Astrocyte (in vitro differentiated cells and primary cell): ENCODE measurements at regions not wholly inside any gene's neighbourhood (a gene's known extent, or its start where the extent isn't known, plus 50 kb on each side); places are given as distances from the start of the nearest gene placed in this dataset.

Source experiments
- DNase-seq: peaks from one replicate; pipeline ENCODE4 v3.0.0-alpha.2; 2010; ENCODE audit warnings: low read depth
- FAIRE-seq: peaks from 2 replicates; lab custom pipeline; 2011; peaks lifted over from hg19 to GRCh38; lab: Jason Lieb, UNC
- H2AFZ ChIP-seq: 2 replicates; pipeline ENCODE4 v1.6.0; 2012; ENCODE audit warnings: low read depth, low read length, inconsistent platforms
- H3K27ac ChIP-seq: 2 replicates; pipeline ENCODE4 v1.5.1; 2011; ENCODE audit warnings: low read depth, low read length, inconsistent platforms
- H3K27me3 ChIP-seq: 2 replicates; pipeline ENCODE4 v1.6.0; 2011; ENCODE audit warnings: low read length, inconsistent platforms; ENCODE audit not compliant: insufficient read depth
- H3K36me3 ChIP-seq: 2 replicates; pipeline ENCODE4 v1.5.1; 2011; ENCODE audit warnings: low read length, inconsistent platforms; ENCODE audit not compliant: insufficient read depth
- H3K4me1 ChIP-seq: 2 replicates; pipeline ENCODE4 v1.5.1; 2011; ENCODE audit warnings: low read length, inconsistent platforms; ENCODE audit not compliant: insufficient read depth
- H3K4me2 ChIP-seq: 2 replicates; pipeline ENCODE4 v1.6.0; 2012; ENCODE audit warnings: low read length, inconsistent platforms
- H3K4me3 ChIP-seq: 2 replicates; pipeline ENCODE4 v1.5.1; 2011; ENCODE audit warnings: low read depth, mild to moderate bottlenecking, low read length, inconsistent platforms; ENCODE audit not compliant: insufficient read depth
- H3K79me2 ChIP-seq: 2 replicates; pipeline ENCODE4 v1.6.0; 2012; ENCODE audit warnings: mild to moderate bottlenecking, low read length, inconsistent platforms; ENCODE audit not compliant: insufficient read depth
- H3K9ac ChIP-seq: 2 replicates; pipeline ENCODE4 v1.6.0; 2012; ENCODE audit warnings: mild to moderate bottlenecking, low read length, inconsistent platforms
- H3K9me3 ChIP-seq: 2 replicates; pipeline ENCODE4 v1.5.1; 2012; ENCODE audit warnings: low read depth, mild to moderate bottlenecking, low read length, inconsistent platforms; ENCODE audit not compliant: insufficient read depth
- H4K20me1 ChIP-seq: 2 replicates; pipeline ENCODE4 v1.6.0; 2012; ENCODE audit warnings: low read length, inconsistent platforms; ENCODE audit not compliant: insufficient read depth
- H3K27ac Mint-ChIP-seq: one replicate; pipeline ENCODE4 v1.8.0; 2021; ENCODE audit warnings: mild to moderate bottlenecking, mixed read lengths; ENCODE audit not compliant: unreplicated experiment
- H3K27me3 Mint-ChIP-seq: one replicate; pipeline ENCODE4 v1.8.0; 2021; ENCODE audit warnings: low read depth, mixed read lengths; ENCODE audit not compliant: unreplicated experiment
- H3K36me3 Mint-ChIP-seq: one replicate; pipeline ENCODE4 v1.8.0; 2021; ENCODE audit warnings: low read depth, mixed read lengths; ENCODE audit not compliant: unreplicated experiment
- H3K4me1 Mint-ChIP-seq: one replicate; pipeline ENCODE4 v1.8.0; 2021; ENCODE audit warnings: low read depth, mixed read lengths; ENCODE audit not compliant: unreplicated experiment
- H3K4me3 Mint-ChIP-seq: one replicate; pipeline ENCODE4 v1.8.0; 2021; ENCODE audit warnings: mild to moderate bottlenecking, moderate library complexity, mixed read lengths; ENCODE audit not compliant: unreplicated experiment
- H3K9me3 Mint-ChIP-seq: one replicate; pipeline ENCODE4 v1.8.0; 2021; ENCODE audit warnings: mild to moderate bottlenecking, mixed read lengths; ENCODE audit not compliant: unreplicated experiment
- EZH2 ChIP-seq: IDR thresholded peaks from 2 replicates; pipeline ENCODE4 v1.6.1; 2012; ENCODE audit warnings: mild to moderate bottlenecking, low read length, inconsistent platforms; ENCODE audit not compliant: insufficient read depth
- TF ChIP-seq, protein P1 (sequence below): IDR thresholded peaks from 2 replicates; pipeline ENCODE4 v1.5.1; 2011; ENCODE audit warnings: low read depth, mild to moderate bottlenecking, inconsistent platforms, low read length, moderate library complexity; ENCODE audit not compliant: insufficient read depth

DNA sequence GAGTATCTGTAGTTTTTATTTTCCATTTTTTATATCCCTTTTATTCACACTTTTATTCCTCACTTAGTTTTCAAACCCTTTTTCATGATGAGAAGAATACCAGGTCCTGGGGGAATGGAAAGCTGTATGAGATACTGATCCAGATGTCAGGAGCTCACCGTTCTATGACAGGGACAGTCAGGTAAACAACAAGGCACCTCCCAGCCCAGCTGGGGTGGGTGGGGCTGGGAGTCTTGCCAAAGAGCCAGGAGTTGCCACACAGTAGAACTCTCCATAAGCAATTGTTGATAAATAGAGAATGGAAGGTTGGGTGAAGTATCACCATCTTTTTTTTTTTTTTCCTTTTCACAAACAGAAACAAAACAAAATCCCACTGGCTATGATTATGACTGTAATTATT, 225.8 kb downstream of the NSG2 start:
- DNase-seq, result no peak
- Histone ChIP-seq H3K9me3 (no peaks in the 10 kb centered on the region), H3K27me3 (no peaks in the 10 kb centered on the region), H2AFZ (no peak overlapping the region), H3K36me3 (no peaks in the 10 kb centered on the region), H3K9ac (no peak overlapping the region), H3K4me1 (no peaks in the 10 kb centered on the region), H3K4me2 (no peak overlapping the region), H3K79me2 (no peaks in the 10 kb centered on the region), H3K4me3 (no peak overlapping the region), H4K20me1 (no peaks in the 10 kb centered on the region), H3K27ac (no peak overlapping the region)
- no peaks in the 10 kb centered on the region for H3K4me1 Mint-ChIP-seq
- no peaks in the 10 kb centered on the region for H3K9me3 Mint-ChIP-seq
- no peaks in the 10 kb centered on the region for H3K36me3 Mint-ChIP-seq
- no peak overlapping the region for H3K4me3 Mint-ChIP-seq
- H3K27me3 Mint-ChIP-seq, result peaks cover 20% of the 10 kb centered on the region
- FAIRE-seq, result no peak
- no peak overlapping the region for H3K27ac Mint-ChIP-seq
- TF ChIP-seq, protein P1, sequence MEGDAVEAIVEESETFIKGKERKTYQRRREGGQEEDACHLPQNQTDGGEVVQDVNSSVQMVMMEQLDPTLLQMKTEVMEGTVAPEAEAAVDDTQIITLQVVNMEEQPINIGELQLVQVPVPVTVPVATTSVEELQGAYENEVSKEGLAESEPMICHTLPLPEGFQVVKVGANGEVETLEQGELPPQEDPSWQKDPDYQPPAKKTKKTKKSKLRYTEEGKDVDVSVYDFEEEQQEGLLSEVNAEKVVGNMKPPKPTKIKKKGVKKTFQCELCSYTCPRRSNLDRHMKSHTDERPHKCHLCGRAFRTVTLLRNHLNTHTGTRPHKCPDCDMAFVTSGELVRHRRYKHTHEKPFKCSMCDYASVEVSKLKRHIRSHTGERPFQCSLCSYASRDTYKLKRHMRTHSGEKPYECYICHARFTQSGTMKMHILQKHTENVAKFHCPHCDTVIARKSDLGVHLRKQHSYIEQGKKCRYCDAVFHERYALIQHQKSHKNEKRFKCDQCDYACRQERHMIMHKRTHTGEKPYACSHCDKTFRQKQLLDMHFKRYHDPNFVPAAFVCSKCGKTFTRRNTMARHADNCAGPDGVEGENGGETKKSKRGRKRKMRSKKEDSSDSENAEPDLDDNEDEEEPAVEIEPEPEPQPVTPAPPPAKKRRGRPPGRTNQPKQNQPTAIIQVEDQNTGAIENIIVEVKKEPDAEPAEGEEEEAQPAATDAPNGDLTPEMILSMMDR, result no peak
- no peak for TF ChIP-seq EZH2

DNA sequence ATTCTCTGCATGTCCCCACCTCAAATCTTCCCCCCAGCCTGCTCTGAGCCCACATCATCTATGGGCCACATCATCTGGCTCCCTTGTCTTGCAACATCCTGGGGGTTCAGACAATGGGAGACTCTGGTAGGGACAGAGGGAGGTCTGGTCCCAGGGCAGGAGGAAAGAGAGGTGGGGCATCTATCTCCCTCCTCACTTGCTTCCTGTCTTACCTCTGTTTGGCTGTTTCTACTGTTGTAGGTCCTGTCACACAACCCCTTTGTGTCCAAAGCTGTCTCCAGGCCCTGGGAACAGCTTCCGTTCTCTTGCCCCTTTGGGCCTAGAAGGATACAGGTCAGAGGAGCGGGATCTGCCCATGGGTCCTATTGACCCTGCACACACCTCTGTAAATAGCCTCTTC, 227.2 kb downstream of the NSG2 start:
- H3K36me3 ChIP-seq, result no peaks in the 10 kb centered on the region
- FAIRE-seq, result no peak

DNA sequence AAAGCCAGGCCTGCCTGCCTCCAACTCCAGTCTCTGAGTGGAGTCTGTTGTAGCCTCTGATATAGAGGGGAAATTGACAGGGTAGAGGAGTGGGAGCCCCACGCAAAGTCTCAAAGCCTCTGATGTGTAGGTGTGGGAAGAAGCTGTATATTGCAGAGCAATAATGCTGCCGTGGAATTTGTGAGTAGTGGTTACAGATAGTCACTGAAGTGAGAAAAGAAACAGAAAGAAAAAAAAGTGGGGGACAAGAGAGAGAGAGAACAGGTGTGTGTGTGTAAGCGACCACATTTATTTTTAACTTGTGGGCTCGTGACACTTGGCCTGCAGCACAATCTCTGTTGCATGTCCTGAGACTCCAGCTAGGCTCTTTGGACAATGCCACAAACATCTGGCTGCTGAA, 227.8 kb downstream of the NSG2 start:
- no peak for FAIRE-seq

More for the DNA sequence above, 227.2 kb downstream of the NSG2 start:
- Histone ChIP-seq H3K9me3 (no peaks in the 10 kb centered on the region), H2AFZ (no peak overlapping the region), H3K79me2 (no peaks in the 10 kb centered on the region), H3K4me1 (no peaks in the 10 kb centered on the region), H4K20me1 (no peaks in the 10 kb centered on the region), H3K27me3 (no peaks in the 10 kb centered on the region), H3K4me2 (no peak overlapping the region), H3K27ac (no peak overlapping the region), H3K9ac (no peak overlapping the region), H3K4me3 (no peak overlapping the region)
- Mint-ChIP-seq H3K4me3 (no peak overlapping the region), H3K27ac (no peak overlapping the region), H3K9me3 (no peaks in the 10 kb centered on the region), H3K36me3 (no peaks in the 10 kb centered on the region), H3K27me3 (peaks cover 20% of the 10 kb centered on the region), H3K4me1 (no peaks in the 10 kb centered on the region)
- no peak for DNase-seq
- TF ChIP-seq EZH2, result no peak
- TF ChIP-seq, protein P1, result no peak

More for the DNA sequence above, 227.8 kb downstream of the NSG2 start:
- Mint-ChIP-seq H3K27me3 (peaks cover 20% of the 10 kb centered on the region), H3K4me1 (no peaks in the 10 kb centered on the region), H3K4me3 (no peak overlapping the region), H3K27ac (no peak overlapping the region), H3K36me3 (no peaks in the 10 kb centered on the region), H3K9me3 (no peaks in the 10 kb centered on the region)
- Histone ChIP-seq H2AFZ (no peak overlapping the region), H3K9ac (no peak overlapping the region), H3K9me3 (no peaks in the 10 kb centered on the region), H3K36me3 (no peaks in the 10 kb centered on the region), H3K4me3 (no peak overlapping the region), H3K27ac (no peak overlapping the region), H4K20me1 (no peaks in the 10 kb centered on the region), H3K4me1 (no peaks in the 10 kb centered on the region), H3K4me2 (no peak overlapping the region), H3K79me2 (no peaks in the 10 kb centered on the region), H3K27me3 (no peaks in the 10 kb centered on the region)
- no peak for DNase-seq
- no peak for TF ChIP-seq EZH2
- TF ChIP-seq, protein P1, result no peak
